CD4-positive, alpha-beta memory T cell (primary cell): ENCODE measurements at regions not wholly inside any gene's neighbourhood (a gene's known extent, or its start where the extent isn't known, plus 50 kb on each side); places are given as distances from the start of the nearest gene placed in this dataset.
A peak's percentile ranks its signal among the peaks of the same experiment; 100 is the strongest.

Experiments
- CTCF ChIA-PET: fragments of 350-600 bp; sonication (Branson Sonifier 250); formaldehyde crosslinking; loops from one replicate; lab custom pipeline; 2021; ENCODE audit warnings: inconsistent platforms; ENCODE audit not compliant: partially characterized antibody; lab: Charles Lee
- POLR2A ChIA-PET: fragments of 350-600 bp; sonication (Branson Sonifier 250); formaldehyde crosslinking; loops from one replicate; lab custom pipeline; 2021; ENCODE audit not compliant: partially characterized antibody; lab: Charles Lee
- DNase-seq, 5 donors: peaks; one replicate each; pipeline versions ENCODE4 v3.0.0 to v3.0.0-alpha.2; 2020 to 2022; ENCODE audit warnings: mixed read lengths in 1 of 5
- H3K27ac ChIP-seq: one replicate; pipeline ENCODE4 v1.7.0; 2013; ENCODE audit warnings: low read depth, low read length
- H3K27me3 ChIP-seq: 2 replicates; pipeline ENCODE4 v1.7.0; 2013; ENCODE audit warnings: mild to moderate bottlenecking, low read length, moderate library complexity; ENCODE audit not compliant: insufficient read depth
- H3K36me3 ChIP-seq: 2 replicates; pipeline ENCODE4 v1.7.0; 2013; ENCODE audit warnings: mild to moderate bottlenecking, low read length, moderate library complexity; ENCODE audit not compliant: insufficient read depth
- H3K4me1 ChIP-seq: 2 replicates; pipeline ENCODE4 v1.7.0; 2013; ENCODE audit warnings: mild to moderate bottlenecking, low read length, moderate library complexity; ENCODE audit not compliant: insufficient read depth
- H3K4me3 ChIP-seq, 2 donors: one replicate each; pipeline ENCODE4 v1.7.0; 2013; ENCODE audit warnings: low read length in 2 of 2, mild to moderate bottlenecking in 1 of 2
- H3K9me3 ChIP-seq, 2 donors: one replicate each; pipeline ENCODE4 v1.7.0; 2013; ENCODE audit warnings: low read length in 2 of 2, control low read depth in 1 of 2; ENCODE audit not compliant: control insufficient read depth in 1 of 2
- H3K27ac Mint-ChIP-seq, 7 donors: one replicate each; pipeline ENCODE4 v1.8.0; 2020 to 2021; ENCODE audit warnings: mixed read lengths in 7 of 7, mild to moderate bottlenecking in 6 of 7, inconsistent platforms in 3 of 7, moderate library complexity in 3 of 7
- H3K27me3 Mint-ChIP-seq, 2 donors: one replicate each; pipeline ENCODE4 v1.8.0; 2020 to 2021; ENCODE audit warnings: mixed read lengths in 2 of 2
- H3K36me3 Mint-ChIP-seq, 2 donors: one replicate each; pipeline ENCODE4 v1.8.0; 2020 to 2021; ENCODE audit warnings: mixed read lengths in 2 of 2, inconsistent platforms in 1 of 2, mild to moderate bottlenecking in 1 of 2
- H3K4me1 Mint-ChIP-seq, 4 donors: one replicate each; pipeline ENCODE4 v1.8.0; 2020 to 2021; ENCODE audit warnings: mixed read lengths in 4 of 4, mild to moderate bottlenecking in 1 of 4
- H3K4me3 Mint-ChIP-seq, 8 donors: one replicate each; pipeline ENCODE4 v1.8.0; 2020 to 2021; ENCODE audit warnings: mixed read lengths in 8 of 8, mild to moderate bottlenecking in 7 of 8, moderate library complexity in 6 of 8, inconsistent platforms in 3 of 8
- H3K9me3 Mint-ChIP-seq, 8 donors: one replicate each; pipeline ENCODE4 v1.8.0; 2020 to 2021; ENCODE audit warnings: mixed read lengths in 8 of 8, mild to moderate bottlenecking in 5 of 8, inconsistent platforms in 3 of 8, moderate library complexity in 1 of 8
- intact Hi-C: fragments of 100-400 bp; cut with micrococcal nuclease; formaldehyde crosslinking; loops from one replicate; pipeline ENCODE4 v1.15.1; 2023

DNA sequence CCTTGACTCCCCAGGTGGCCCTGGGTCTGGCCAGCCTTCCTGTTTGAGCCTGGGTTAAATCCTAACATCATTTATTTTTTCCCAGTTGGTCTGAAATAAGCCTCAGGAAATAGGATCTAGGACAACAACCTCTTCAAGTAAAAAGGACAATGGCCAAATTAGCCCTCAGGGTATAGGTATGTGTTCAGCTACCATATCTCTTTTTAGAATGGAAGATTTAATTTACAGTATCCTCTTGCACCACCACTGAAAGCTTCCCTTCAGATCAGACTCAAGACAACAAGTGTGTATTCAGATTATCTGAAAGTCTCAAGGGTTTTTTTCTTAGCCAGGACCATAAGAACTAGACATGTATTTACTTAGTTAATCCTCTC lies 61.6 kb upstream of the CXCR4 start:
- CTCF ChIA-PET, result no interaction called here

GRCh38 chr2:136178941-136179601 lies 61.1 kb upstream of the CXCR4 start:
- intact Hi-C loops, result no loop called here
- H3K9me3 ChIP-seq, result no peaks in the 10 kb centered on the region
- ChIA-PET POLR2A (interaction anchor here (1.2 to 1.9 kb wide), 2 partner anchors 47 to 64 kb away, joined by 3 to 4 read pairs; no protein-coding TSS in a partner anchor), CTCF (no interaction called here)
- no peaks in the 10 kb centered on the region for H3K36me3 ChIP-seq
- H3K27me3 ChIP-seq, result no peaks in the 10 kb centered on the region
- Mint-ChIP-seq H3K4me1 (peaks cover 9 to 19% (median 15%) of the 10 kb centered on the region in 4 donors), H3K9me3 (peaks cover 0 to 4% (median 0%) of the 10 kb centered on the region in 8 donors), H3K36me3 (no peaks in the 10 kb centered on the region), H3K27me3 (no peaks in the 10 kb centered on the region), H3K4me3 (no peak overlapping the region), H3K27ac (peak overlapping the region in 3 of 7 donors; percentile 27 to 63 (median 46))
- peaks cover 10% of the 10 kb centered on the region for H3K4me1 ChIP-seq
- H3K4me3 ChIP-seq, result no peak overlapping the region
- DNase-seq, result no peak
- H3K27ac ChIP-seq, result no peak overlapping the region

More for the DNA sequence above, 61.6 kb upstream of the CXCR4 start:
- H3K36me3 ChIP-seq, result no peaks in the 10 kb centered on the region
- no peaks in the 10 kb centered on the region for H3K36me3 Mint-ChIP-seq
- POLR2A ChIA-PET, result interaction anchor here (1.2 to 1.9 kb wide), 3 partner anchors 48 to 65 kb away, joined by 3 to 5 read pairs (median 4); no protein-coding TSS in a partner anchor
- H3K4me1 Mint-ChIP-seq, result peaks cover 9 to 19% (median 15%) of the 10 kb centered on the region in 4 donors
- DNase-seq, result no peak
- H3K9me3 Mint-ChIP-seq, result peaks cover 0 to 4% (median 0%) of the 10 kb centered on the region in 8 donors
- no peak overlapping the region for H3K4me3 ChIP-seq
- peak overlapping the region in 1 of 8 donors; percentile 23 for H3K4me3 Mint-ChIP-seq
- no peaks in the 10 kb centered on the region for H3K9me3 ChIP-seq
- H3K27me3 Mint-ChIP-seq, result no peaks in the 10 kb centered on the region
- peaks cover 10% of the 10 kb centered on the region for H3K4me1 ChIP-seq
- peak overlapping the region in 5 of 7 donors; percentile 38 to 86 (median 82) for H3K27ac Mint-ChIP-seq
- H3K27me3 ChIP-seq, result no peaks in the 10 kb centered on the region
- H3K27ac ChIP-seq, result no peak overlapping the region
- intact Hi-C loops, result no loop called here

DNA sequence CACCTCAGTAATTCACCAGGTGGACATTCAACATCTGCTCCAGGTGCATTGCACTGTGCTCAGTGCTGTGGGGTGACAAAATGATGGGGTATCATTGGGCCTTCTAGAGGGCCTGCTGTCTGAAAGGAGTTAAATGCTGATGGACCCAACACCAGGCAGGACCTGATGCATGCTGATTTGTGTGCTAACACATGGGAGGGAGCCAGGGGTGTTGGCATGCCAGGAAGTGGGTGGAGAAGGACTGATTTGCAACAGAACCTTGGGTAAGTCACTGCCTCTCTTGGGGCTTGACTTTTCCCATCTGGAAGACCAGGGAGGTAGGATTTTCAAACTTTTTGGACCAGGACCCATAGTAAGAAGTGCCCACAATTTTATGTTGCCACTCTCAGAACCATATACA lies 57.9 kb upstream of the CXCR4 start:
- POLR2A ChIA-PET, result interaction anchor here (0.6 kb wide), 1 partner anchor 132 kb away, joined by 4 read pairs; no protein-coding TSS in a partner anchor
- peak overlapping the region in 1 of 8 donors; percentile 40 for H3K4me3 Mint-ChIP-seq
- H3K27me3 Mint-ChIP-seq, result no peaks in the 10 kb centered on the region
- H3K4me1 Mint-ChIP-seq, result peaks cover 14 to 36% (median 21%) of the 10 kb centered on the region in 4 donors
- Histone ChIP-seq H3K36me3 (no peaks in the 10 kb centered on the region), H3K27me3 (no peaks in the 10 kb centered on the region), H3K4me3 (no peak overlapping the region), H3K4me1 (peaks cover 15% of the 10 kb centered on the region), H3K27ac (no peak overlapping the region), H3K9me3 (no peaks in the 10 kb centered on the region)
- CTCF ChIA-PET, result no interaction called here
- peaks cover 0 to 4% (median 0%) of the 10 kb centered on the region in 8 donors for H3K9me3 Mint-ChIP-seq
- intact Hi-C loops, result no loop called here
- H3K36me3 Mint-ChIP-seq, result no peaks in the 10 kb centered on the region
- H3K27ac Mint-ChIP-seq, result peak overlapping the region in 1 of 7 donors; percentile 57
- DNase-seq, result no peak

GRCh38 chr2:136175466-136175865 lies 57.5 kb upstream of the CXCR4 start:
- ChIA-PET CTCF (no interaction called here), POLR2A (interaction anchor here (0.6 kb wide), 1 partner anchor 133 kb away, joined by 4 read pairs; no protein-coding TSS in a partner anchor)
- no peaks in the 10 kb centered on the region for H3K27me3 ChIP-seq
- no peak for DNase-seq
- no peaks in the 10 kb centered on the region for H3K36me3 ChIP-seq
- H3K4me3 ChIP-seq, result no peak overlapping the region
- Mint-ChIP-seq H3K36me3 (no peaks in the 10 kb centered on the region), H3K4me1 (peaks cover 14 to 38% (median 21%) of the 10 kb centered on the region in 4 donors), H3K4me3 (no peak overlapping the region), H3K9me3 (peaks cover 0 to 4% (median 0%) of the 10 kb centered on the region in 8 donors), H3K27me3 (no peaks in the 10 kb centered on the region), H3K27ac (peak overlapping the region in 3 of 7 donors; percentile 4 to 57 (median 12))
- intact Hi-C loops, result no loop called here
- H3K27ac ChIP-seq, result no peak overlapping the region
- H3K4me1 ChIP-seq, result peaks cover 14% of the 10 kb centered on the region
- no peaks in the 10 kb centered on the region for H3K9me3 ChIP-seq

DNA sequence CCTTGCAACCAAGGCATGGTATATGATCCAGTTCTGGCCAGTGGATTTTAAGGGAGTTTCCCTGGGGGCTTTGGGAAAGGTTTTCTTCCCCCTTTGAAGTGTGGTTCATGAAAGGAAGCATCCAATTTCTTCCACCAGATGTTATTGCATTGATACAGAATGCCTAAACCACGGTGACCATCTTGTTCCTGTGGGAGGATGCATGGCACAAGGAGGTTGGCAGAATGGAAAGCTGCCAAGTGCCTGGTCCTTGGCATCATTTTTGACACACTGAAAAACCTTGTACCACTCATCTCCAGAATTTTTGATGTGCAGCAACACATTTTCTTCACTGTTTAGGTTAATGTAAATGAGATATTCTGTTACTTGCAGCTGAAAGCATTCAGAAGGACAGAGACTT lies 55.2 kb upstream of the CXCR4 start:
- Histone ChIP-seq H3K4me1 (peaks cover 5% of the 10 kb centered on the region), H3K27ac (no peak overlapping the region), H3K9me3 (no peaks in the 10 kb centered on the region), H3K27me3 (no peaks in the 10 kb centered on the region), H3K36me3 (no peaks in the 10 kb centered on the region), H3K4me3 (no peak overlapping the region)
- no peak for DNase-seq
- intact Hi-C loops, result no loop called here
- CTCF ChIA-PET, result no interaction called here
- no peak overlapping the region for H3K27ac Mint-ChIP-seq
- POLR2A ChIA-PET, result interaction anchor here (0.9 to 1.0 kb wide), 2 partner anchors 44 to 56 kb away, joined by 3 read pairs; no protein-coding TSS in a partner anchor
- H3K27me3 Mint-ChIP-seq, result no peaks in the 10 kb centered on the region
- H3K4me1 Mint-ChIP-seq, result peaks cover 8 to 27% (median 10%) of the 10 kb centered on the region in 4 donors
- H3K4me3 Mint-ChIP-seq, result no peak overlapping the region
- no peaks in the 10 kb centered on the region for H3K36me3 Mint-ChIP-seq
- peaks cover 0 to 4% (median 0%) of the 10 kb centered on the region in 8 donors for H3K9me3 Mint-ChIP-seq

- no peaks in the 10 kb centered on the region for H3K36me3 ChIP-seq
- DNase-seq, result no peak
- intact Hi-C loops, result no loop called here
- peak overlapping the region in 4 of 7 donors; percentile 14 to 55 (median 41) for H3K27ac Mint-ChIP-seq
- peaks cover 8 to 27% (median 9%) of the 10 kb centered on the region in 4 donors for H3K4me1 Mint-ChIP-seq
- ChIA-PET CTCF (no interaction called here), POLR2A (no interaction called here)
- H3K27ac ChIP-seq, result no peak overlapping the region
- H3K4me3 Mint-ChIP-seq, result peak overlapping the region in 1 of 8 donors; percentile 11
- peaks cover 5% of the 10 kb centered on the region for H3K4me1 ChIP-seq
- no peaks in the 10 kb centered on the region for H3K27me3 Mint-ChIP-seq
- no peaks in the 10 kb centered on the region for H3K27me3 ChIP-seq
- no peak overlapping the region for H3K4me3 ChIP-seq
- peaks cover 0 to 4% (median 0%) of the 10 kb centered on the region in 8 donors for H3K9me3 Mint-ChIP-seq
- no peaks in the 10 kb centered on the region for H3K36me3 Mint-ChIP-seq
- H3K9me3 ChIP-seq, result no peaks in the 10 kb centered on the region
Measured at GRCh38 chr2:136171223-136171622, 53.3 kb upstream of the CXCR4 start.

DNA sequence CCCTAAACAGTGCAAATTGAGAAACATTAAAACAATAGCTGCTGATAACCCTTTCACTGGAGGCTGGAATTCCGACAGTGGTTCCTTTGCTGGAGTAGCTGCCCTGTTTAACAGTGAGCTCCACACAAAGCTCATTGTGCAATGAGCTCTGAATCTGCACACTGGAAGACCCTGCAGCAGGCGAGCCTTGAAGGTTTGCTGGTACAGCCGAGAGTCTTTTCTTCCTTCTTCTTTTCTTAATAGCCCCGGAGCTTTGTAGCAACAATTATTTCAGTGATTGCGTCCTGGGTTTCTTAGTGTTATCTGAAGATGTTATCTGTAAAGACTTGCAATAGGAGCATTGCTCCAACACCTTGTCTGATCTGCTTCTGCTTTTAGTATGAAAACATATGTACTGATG lies 50.8 kb upstream of the CXCR4 start:
- Histone ChIP-seq H3K27me3 (no peaks in the 10 kb centered on the region), H3K4me3 (no peak overlapping the region), H3K27ac (no peak overlapping the region), H3K36me3 (no peaks in the 10 kb centered on the region), H3K9me3 (no peaks in the 10 kb centered on the region), H3K4me1 (peaks cover 5% of the 10 kb centered on the region)
- ChIA-PET CTCF (no interaction called here), POLR2A (interaction anchor here (0.5 to 1.6 kb wide), 2 partner anchors 32 to 52 kb away, joined by 3 to 4 read pairs; no protein-coding TSS in a partner anchor)
- Mint-ChIP-seq H3K27me3 (no peaks in the 10 kb centered on the region), H3K4me3 (no peak overlapping the region), H3K9me3 (no peaks in the 10 kb centered on the region), H3K36me3 (no peaks in the 10 kb centered on the region), H3K4me1 (peaks cover 5 to 27% (median 7%) of the 10 kb centered on the region in 4 donors), H3K27ac (no peak overlapping the region)
- intact Hi-C loops, result no loop called here
- no peak for DNase-seq
